Body of pancreas (tissue), 4 donors: ENCODE measurements at regions not wholly inside any gene's neighbourhood (a gene's known extent, or its start where the extent isn't known, plus 50 kb on each side); places are given as distances from the start of the nearest gene placed in this dataset.

Experiments
- POLR2A ChIP-seq, 3 donors: fragments of 450-650 bp; IDR thresholded peaks; one replicate each; pipeline ENCODE4 v1.6.1; 2016; ENCODE audit warnings: antibody characterized with exemption in 3 of 3, mild to moderate bottlenecking in 2 of 3
- TF ChIP-seq, protein P1 (sequence below), 7 experiments: fragments of 450-650 bp in 4 of 7; fragments of 200-600 bp in 3 of 7; sonication (generic) in 3 of 7; IDR thresholded peaks; one replicate each; pipeline ENCODE4 v1.5.1; 2016 to 2019; ENCODE audit warnings: antibody characterized with exemption in 7 of 7

DNA sequence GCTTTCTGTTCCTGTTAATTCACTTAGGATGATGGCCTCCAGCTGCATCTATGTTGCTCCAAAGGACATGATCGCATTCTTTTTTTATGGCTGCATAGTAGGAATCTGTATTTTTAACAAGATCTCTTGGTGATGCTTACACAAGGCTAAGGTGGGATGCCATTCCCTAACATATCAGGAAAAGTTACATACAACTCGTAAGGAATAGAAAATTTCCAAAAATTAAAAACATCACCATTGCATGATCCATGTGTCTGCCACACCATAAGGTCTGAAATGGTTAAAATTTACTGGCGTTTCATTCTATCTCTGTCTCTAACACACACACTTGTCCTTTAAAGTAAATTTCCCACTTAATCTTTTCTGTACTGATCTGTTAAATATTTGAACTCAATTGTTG is 608.4 kb downstream of the PRELID2 start:
- TF ChIP-seq, protein P1, sequence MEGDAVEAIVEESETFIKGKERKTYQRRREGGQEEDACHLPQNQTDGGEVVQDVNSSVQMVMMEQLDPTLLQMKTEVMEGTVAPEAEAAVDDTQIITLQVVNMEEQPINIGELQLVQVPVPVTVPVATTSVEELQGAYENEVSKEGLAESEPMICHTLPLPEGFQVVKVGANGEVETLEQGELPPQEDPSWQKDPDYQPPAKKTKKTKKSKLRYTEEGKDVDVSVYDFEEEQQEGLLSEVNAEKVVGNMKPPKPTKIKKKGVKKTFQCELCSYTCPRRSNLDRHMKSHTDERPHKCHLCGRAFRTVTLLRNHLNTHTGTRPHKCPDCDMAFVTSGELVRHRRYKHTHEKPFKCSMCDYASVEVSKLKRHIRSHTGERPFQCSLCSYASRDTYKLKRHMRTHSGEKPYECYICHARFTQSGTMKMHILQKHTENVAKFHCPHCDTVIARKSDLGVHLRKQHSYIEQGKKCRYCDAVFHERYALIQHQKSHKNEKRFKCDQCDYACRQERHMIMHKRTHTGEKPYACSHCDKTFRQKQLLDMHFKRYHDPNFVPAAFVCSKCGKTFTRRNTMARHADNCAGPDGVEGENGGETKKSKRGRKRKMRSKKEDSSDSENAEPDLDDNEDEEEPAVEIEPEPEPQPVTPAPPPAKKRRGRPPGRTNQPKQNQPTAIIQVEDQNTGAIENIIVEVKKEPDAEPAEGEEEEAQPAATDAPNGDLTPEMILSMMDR (IDR thresholded peaks at IDR 0.05), result no peak
- no peak for TF ChIP-seq POLR2A (IDR thresholded peaks at IDR 0.05)
